Posterior cingulate gyrus (tissue), 11 donors: ENCODE measurements at regions not wholly inside any gene's neighbourhood (a gene's known extent, or its start where the extent isn't known, plus 50 kb on each side); places are given as distances from the start of the nearest gene placed in this dataset.

ENCODE experiments used
- DNase-seq, 10 donors: peaks; one replicate each; pipeline versions ENCODE4 v3.0.0 to v3.0.0-alpha.2; 2020 to 2021; ENCODE audit warnings: mixed read lengths in 3 of 10
- intact Hi-C: fragments of 100-400 bp; cut with DNase I; formaldehyde crosslinking; loops from one replicate; pipeline ENCODE4 v1.15.1; 2023

DNA sequence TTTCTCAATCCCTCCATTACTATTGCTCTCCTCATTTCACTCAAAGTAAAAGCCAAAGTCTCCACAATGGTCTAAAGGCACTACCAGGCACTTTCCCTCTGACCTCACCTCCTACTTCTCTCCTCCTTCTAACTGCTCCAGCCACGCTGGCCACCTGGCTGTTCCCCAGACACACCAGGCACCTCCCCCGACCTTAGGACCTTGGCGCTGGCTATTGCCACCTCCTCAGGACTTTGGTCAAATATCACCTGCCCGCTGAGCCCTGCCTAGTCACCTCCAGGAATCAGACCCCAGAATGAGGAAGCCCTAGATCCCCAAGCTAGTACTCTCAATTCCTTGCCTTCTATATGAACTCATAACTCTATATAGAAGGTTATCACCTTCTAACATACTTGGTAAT is 66.2 kb upstream of the STEAP1B start:
- DNase-seq, result no peak
- intact Hi-C loops, result loop anchor here (10.0 kb wide), 1 partner anchor 259 kb away; the partner anchor contains the start of gene TOMM7

DNA sequence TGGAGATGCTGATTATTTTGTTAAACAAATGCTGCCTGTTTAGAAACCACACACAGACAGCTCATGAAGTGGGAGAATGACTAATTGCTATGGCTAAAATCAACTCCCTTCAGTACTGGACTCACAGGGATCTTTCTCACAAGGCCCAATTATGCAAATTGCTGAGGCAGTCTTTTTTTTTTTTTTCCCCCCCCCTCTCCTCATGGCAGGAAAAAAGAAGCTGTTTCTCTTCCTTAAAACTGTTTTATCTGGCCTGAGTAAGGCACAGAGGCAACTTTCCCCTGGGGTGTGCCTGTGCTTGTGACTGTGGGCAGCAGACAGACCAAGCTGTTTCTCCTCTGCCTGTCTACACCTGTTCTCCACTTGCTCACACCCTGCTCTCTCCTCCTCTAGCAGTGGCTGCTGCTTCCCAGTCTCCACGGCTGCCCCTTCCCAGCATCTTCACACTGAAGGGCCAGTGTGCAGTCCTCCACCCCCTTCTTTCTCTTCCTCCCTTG is 65.4 kb upstream of the STEAP1B start:
- no peak for DNase-seq

DNA sequence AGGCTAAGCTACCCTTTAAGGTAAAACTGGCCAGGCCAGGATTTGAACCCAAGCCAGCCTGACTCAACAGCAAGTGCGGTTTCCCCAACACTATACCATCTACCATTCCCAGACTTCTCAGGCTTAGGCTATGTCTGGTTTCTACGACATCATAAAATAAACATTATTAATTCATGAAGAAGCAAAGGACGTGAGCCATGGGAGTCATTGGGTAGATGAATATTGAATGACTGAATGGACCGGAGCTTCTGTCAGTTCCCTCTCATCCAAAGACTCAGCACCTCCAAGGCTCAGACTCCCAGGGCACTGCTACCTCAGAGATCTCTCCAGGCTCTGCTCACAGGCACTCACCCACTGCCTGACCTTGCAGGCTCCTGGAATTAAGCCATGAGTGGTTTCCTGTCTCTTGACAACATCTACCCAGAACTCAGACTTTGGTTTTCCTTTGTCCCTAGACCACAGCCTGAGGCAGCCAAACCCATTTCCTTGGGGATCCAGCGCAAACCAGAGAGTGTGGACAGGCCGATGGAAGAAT is 64.6 kb upstream of the STEAP1B start:
- DNase-seq, result no peak
- intact Hi-C loops, result loop anchor here (5.0 to 10.0 kb wide), 3 partner anchors 218 to 448 kb away; partner anchors contain the start of genes HYCC1 and TOMM7

More for the DNA sequence above, 65.4 kb upstream of the STEAP1B start:
- intact Hi-C loops, result loop anchor here (10.0 kb wide), 1 partner anchor 259 kb away; the partner anchor contains the start of gene TOMM7

DNA sequence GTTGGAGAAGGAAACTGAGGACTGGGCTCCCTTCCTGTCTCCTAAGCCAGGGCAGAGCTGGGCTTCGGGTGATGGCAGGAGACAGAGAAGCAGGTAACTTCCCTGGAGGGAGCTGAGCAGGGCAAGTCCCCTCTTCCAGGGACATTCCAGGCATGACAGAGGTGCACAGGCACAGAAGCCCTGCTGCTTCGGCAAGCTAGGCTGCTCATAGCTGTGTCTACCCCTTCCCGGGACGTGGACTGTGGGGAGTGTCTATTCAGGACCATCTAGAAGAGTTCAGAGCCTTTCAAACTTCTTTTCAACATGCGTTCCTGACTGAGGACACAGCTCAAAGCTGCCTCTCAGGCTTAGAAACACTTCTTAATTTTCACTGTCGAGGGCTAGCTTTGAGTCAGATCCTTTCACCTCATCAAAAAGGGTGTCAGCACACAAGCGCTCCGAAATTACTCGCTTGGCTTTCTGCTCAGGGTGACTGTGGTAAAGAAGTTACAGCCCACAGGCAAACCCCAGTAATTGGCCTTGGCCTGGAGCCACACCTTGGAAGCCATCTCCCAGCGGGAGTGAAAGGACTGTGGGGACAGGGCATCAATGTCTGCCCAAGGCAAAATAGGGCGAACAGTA is 63.7 kb upstream of the STEAP1B start:
- intact Hi-C loops, result loop anchor here (2.0 to 10.0 kb wide), 4 partner anchors 163 to 449 kb away; partner anchors contain the start of genes HYCC1, IL6 and TOMM7
- DNase-seq, result no peak

DNA sequence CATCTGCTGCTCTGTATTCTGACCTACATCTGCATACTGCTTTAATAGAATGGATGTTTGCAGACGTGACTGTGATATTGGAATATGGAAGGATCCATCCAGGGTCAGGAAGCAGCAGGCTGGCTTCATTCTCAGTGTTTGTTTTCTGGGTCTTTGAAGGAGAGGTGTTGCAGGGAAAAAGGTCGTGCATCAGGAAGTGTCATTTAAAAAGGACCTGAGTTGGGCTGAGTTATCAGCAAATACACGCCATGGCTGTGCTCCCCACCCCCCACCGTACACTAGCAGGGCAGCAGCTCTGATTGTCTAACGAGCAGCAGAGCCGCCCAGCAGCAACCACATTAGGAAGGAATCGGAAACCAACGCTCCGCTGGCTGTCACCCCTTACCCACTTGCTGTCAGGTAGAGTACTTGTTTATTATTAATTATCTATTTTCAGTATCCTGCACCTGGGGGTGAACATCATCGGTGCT is 63.1 kb upstream of the STEAP1B start:
- no peak for DNase-seq
- intact Hi-C loops, result loop anchor here (2.0 to 10.0 kb wide), 4 partner anchors 164 to 449 kb away; partner anchors contain the start of genes HYCC1, IL6 and TOMM7

DNA sequence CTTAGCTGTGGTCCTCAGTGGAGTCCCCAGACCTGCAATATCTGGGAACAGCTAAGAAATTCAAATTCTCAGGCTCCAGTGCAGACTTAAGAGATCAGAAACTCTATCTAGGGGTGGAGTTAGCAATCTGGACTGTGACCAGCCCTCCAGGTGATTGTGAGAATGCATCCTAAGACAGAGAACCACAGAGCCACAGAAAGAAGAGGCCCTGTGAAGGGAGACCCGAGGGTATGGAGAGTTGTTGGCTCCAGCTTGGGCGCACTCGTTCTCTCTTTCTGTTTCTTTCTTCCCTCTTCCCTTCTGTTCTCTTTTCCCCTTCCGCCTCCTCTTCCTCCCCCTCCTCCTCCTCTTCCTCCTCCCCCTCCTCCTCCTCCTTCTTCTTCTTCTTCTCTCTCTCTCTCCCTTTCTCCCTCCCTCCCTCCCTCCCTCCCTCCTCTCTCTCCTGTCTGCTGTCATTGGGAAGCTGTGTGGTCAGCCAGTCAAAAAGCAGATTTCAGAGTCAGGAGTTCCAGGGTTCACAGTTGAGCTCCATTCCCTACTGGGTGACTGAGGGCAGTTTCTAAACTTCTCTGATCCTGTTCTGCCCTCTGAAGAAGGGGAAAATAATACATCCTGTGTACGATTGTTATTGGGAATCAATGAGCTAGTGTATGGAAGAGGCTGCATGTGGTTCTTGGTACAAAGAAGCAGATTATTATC is 62.1 kb upstream of the STEAP1B start:
- intact Hi-C loops, result loop anchor here (2.0 to 10.0 kb wide), 4 partner anchors 165 to 450 kb away; partner anchors contain the start of genes HYCC1, IL6 and TOMM7
- no peak for DNase-seq

DNA sequence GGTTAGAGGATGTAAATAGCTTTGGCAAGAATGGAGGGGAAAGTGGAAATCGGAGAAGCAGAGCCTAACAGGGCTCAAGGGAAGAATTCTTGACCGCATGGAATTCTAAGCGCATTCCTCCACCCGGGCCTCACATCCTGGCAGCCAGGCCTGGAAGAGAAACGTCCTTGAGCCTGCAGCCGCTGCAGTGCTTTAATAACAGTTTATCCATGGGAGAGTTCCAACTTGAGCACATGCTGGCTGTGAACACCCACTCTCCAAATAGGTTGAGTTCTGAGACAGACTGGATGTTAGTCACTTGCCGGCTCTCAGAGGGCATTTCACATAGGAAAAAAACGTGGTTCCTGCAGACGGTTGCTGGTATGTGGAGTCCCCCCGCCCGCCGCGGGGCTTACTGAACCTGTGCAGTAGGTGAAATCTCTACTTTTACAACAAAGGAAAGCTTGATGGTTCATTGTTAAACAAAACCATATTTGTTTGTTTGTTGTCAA is 61.4 kb upstream of the STEAP1B start:
- peak in 5 of 10 donors; percentile 30 to 88 (median 74) for DNase-seq
- intact Hi-C loops, result loop anchor here (5.0 to 10.0 kb wide), 3 partner anchors 221 to 451 kb away; partner anchors contain the start of genes HYCC1 and TOMM7

DNA sequence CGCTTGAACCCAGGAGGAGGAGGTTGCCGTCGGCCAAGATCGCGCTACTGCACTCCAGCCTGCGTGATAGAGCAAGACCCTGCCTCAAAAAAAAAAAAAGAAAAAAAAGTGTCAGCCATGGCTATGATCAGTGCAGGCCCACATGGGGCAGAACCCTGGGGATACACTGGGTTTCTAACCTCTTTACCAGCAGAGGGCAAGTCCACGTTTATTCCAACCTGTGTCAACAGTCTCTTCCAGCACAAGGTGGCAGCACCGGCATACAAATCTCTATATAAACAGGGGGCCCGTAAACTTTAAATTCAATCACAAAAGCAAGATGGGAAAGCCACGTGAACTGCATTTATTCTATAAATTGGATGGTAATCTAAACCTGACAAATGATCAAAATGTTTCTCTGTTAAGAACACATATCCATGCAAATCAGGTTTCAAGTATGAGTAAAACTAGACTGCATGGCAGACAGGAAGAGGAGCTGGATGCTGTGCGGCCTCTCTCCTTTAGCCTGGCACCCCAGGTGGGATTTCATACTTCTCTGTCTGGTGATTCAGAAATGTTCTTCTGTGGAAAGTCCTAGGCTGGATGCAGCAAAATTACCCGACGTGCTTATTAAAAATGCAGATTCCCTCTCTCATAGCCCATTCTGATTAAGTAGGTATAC is 60.0 kb upstream of the STEAP1B start:
- intact Hi-C loops, result loop anchor here (1.0 to 10.0 kb wide), 4 partner anchors 222 to 495 kb away; partner anchors contain the start of genes HYCC1 and TOMM7
- peak in 7 of 10 donors; percentile 49 to 92 (median 60) for DNase-seq

DNA sequence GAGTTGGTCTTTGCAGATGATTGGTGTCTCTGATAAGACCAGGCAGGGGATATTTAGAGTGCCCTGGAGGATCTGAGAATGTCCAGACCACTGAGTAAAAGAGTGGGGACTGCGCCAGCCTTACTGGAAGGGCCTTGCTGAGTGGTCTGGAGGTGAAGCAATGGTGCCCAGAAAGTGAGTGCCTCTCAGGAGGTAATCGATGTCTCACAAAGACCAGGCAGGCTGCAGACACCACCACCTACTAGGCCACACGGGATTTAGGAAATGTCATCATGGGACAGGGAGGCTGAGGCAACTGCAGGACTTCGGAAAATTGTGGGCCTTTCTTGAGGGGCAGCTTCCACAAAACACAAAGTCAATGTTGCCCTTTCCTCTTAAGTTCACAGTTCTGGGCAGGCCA is 57.2 kb upstream of the STEAP1B start:
- no peak for DNase-seq
- intact Hi-C loops, result no loop called here

DNA sequence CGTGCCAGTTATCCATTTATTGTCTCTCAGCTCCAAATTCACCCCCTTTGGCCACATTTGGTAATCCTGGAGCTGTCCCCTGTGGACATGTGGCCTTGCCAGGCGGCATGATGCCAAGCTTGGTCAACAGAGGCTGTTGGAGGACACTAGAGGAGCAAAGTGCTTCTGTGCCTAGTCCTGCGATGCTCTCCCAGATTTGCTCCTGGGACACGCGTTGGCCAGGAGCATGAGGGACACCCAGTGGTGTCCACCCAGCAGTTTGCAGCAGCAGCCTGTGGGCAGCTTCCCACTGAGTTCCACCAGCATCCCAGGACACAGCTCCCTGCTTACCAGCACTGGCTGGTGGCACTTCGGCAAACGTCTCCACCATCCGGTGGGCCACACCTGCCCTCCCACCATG is 55.5 kb upstream of the STEAP1B start:
- intact Hi-C loops, result no loop called here
- no peak for DNase-seq

DNA sequence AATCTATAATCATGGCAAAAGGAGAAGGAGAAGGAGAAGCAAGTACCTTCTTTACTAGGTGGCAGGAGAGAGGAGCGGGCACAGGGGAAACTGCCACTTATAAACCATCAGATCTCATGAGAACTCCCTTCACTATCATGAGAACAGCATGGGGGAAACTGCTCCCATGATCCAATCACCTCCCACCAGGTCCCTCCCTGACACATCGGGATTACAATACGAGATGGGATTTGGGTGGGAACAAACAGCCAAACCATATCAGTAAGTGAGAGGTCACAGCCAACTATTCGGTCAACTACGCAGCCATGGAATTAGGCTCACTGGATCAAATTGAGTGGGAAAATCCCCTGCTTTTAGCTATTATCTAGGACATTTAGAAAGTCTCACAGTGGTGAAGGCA is 54.2 kb upstream of the STEAP1B start:
- intact Hi-C loops, result no loop called here
- no peak for DNase-seq

DNA sequence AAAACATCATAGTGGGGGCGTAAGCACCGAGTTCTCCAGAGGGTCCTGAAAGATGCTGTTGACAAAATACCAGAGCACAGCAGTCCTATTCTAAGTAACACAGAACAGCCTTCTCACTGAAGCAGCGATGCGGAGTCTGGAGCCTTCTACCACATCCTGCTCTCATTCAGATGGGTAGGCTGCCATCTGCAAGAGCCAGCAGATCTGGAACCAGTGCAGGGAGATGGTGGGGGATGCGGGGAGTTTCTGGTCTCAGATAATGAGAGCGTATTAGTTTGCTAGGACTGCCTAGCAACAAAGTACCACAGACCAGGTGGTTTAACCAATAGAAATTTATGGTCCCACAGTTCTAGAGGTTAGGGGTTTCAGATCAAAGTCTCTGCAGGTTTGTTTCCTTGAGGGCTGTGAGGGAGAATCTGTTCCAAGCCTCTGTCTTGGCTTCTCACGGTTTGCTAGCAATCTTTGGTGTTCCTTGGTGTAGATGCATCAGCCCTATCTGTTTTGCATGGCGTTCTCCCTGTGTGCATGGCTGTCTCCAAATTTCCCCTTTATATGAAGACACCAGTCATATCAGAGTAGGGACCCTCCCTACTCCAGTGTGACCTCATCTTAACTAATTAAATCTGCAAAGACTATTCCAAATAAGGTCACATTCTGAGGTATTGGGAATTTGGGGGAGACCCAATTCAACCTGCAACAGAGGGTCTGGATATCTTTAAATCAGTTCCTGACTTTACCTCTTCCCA is 52.0 kb upstream of the STEAP1B start:
- DNase-seq, result no peak
- intact Hi-C loops, result no loop called here

DNA sequence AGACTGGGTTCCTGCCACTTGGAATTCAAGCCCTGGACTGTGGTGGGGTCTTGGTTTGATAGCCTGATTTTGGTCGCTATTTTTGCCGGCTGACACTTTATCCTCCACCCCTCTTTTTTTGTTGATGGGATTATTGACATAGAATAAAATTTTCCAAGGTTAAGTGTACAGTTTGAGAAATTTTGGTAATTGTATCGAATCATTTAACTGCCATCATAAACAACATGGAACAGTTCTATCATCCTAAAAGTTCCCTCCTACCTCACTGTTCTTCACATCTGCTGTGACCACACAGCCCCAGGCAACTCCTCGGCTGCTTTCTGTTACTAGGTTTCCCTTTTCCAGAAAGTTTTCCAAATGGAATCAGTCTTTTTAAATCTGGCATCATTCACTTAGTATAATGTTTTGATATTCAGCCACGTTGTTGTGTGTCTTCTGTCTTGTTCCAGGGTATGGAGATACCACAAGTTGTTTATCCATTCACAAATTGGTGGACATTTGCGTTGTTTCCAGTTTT is 50.6 kb upstream of the STEAP1B start:
- intact Hi-C loops, result no loop called here

DNA sequence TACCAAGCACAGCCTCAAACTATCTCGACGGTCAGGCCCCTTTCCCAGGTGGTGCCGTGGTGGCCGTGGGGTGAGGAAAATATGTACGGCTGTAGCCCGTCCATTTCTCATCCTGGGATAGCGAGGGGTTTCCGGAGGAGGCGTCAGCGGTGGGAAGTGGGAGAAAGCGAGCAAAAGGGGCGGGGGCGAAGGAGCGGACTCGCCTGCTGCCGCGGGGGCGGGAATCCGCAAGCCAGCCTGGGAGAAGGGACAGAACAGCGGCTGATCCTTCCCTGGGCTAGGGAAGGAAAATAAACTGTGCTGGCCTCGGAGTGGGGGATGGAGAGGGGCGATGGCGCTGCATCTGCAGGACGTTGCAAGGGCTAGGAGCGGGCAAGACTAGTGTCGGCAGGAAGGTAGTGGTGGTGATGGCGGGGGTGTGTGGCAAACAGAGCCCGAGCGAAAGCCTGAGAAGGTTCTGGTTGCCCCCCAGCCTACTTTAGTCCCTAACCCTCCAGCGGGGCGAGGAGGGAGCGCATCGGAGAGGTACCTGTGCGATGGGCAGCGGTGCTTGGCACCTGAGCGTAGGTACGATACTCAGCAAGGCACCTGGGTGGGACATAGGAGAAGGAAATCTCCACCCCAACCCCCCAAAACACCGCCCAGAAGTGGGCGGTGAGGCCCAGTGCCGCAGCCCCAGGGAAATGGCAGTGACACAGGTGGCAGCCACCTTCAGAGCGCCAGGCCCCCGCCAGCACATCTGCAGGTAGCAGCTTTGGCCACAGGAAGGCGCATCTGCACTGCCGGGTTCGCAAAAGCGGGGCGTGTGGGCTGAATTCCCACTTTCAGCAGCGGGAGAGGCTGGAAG is 49.9 kb upstream of the STEAP1B start:
- intact Hi-C loops, result no loop called here
- DNase-seq, result peak in 1 of 10 donors; percentile 78

More for the DNA sequence above, 50.6 kb upstream of the STEAP1B start:
- DNase-seq, result no peak
